CD14-positive monocyte (primary cell): ENCODE measurements at regions not wholly inside any gene's neighbourhood (a gene's known extent, or its start where the extent isn't known, plus 50 kb on each side); places are given as distances from the start of the nearest gene placed in this dataset.

ENCODE experiments used
- DNase-seq, 3 donors: peaks; one replicate each; pipeline ENCODE4 v3.0.0-alpha.2; 2011 to 2022
- H2AFZ ChIP-seq: 2 replicates; pipeline ENCODE4 v1.6.0; 2012; ENCODE audit warnings: mild to moderate bottlenecking, low read depth, low read length, inconsistent platforms; ENCODE audit not compliant: insufficient read depth, poor library complexity, severe bottlenecking
- H3K27ac ChIP-seq, 2 donors: 1 replicate in 1 of 2; 2 replicates in 1 of 2; pipeline ENCODE4 v1.5.1; 2012 to 2013; ENCODE audit warnings: low read length in 2 of 2, control low read depth in 1 of 2, inconsistent platforms in 1 of 2, low read depth in 1 of 2, mild to moderate bottlenecking in 1 of 2
- H3K27me3 ChIP-seq, 2 donors: one replicate each; pipeline versions ENCODE4 v1.6.0 to v1.6.1; 2011 to 2013; ENCODE audit warnings: low read length in 2 of 2; ENCODE audit not compliant: control insufficient read depth in 2 of 2, insufficient read depth in 2 of 2
- H3K36me3 ChIP-seq, 2 donors: replicated peaks in 1 of 2; 1 replicate in 1 of 2; 2 replicates in 1 of 2; pipeline versions ENCODE4 v1.5.1 to v1.6.1; 2012 to 2013; ENCODE audit warnings: low read length in 2 of 2, control low read depth in 1 of 2, inconsistent platforms in 1 of 2, mild to moderate bottlenecking in 1 of 2; ENCODE audit not compliant: insufficient read depth in 2 of 2, control insufficient read depth in 1 of 2
- H3K4me1 ChIP-seq, 2 donors: 1 replicate in 1 of 2; 2 replicates in 1 of 2; pipeline versions ENCODE4 v1.5.1 to v1.6.1; 2012 to 2013; ENCODE audit warnings: low read length in 2 of 2, control low read depth in 1 of 2, inconsistent platforms in 1 of 2, mild to moderate bottlenecking in 1 of 2, moderate library complexity in 1 of 2; ENCODE audit not compliant: insufficient read depth in 2 of 2, control insufficient read depth in 1 of 2
- H3K4me2 ChIP-seq: replicated peaks from 2 replicates; pipeline ENCODE3; 2012; ENCODE audit warnings: low read length, moderate library complexity, mild to moderate bottlenecking; ENCODE audit not compliant: poor library complexity, severe bottlenecking; ENCODE audit errors: extremely low read depth
- H3K4me3 ChIP-seq, 3 experiments: fragments of 200-600 bp in 1 of 3; sonication (generic) in 1 of 3; replicated peaks in 1 of 3; 1 replicate in 2 of 3; 2 replicates in 1 of 3; pipeline ENCODE4 v1.5.1; 2011 to 2013; ENCODE audit warnings: low read length in 3 of 3, mild to moderate bottlenecking in 3 of 3, control low read depth in 2 of 3, low read depth in 2 of 3, inconsistent platforms in 1 of 3, moderate library complexity in 1 of 3
- H3K79me2 ChIP-seq: 2 replicates; pipeline ENCODE4 v1.6.0; 2012; ENCODE audit warnings: mild to moderate bottlenecking, control low read depth, inconsistent platforms, low read length, moderate library complexity; ENCODE audit not compliant: insufficient read depth
- H3K9ac ChIP-seq: 2 replicates; pipeline ENCODE4 v1.6.0; 2017; ENCODE audit warnings: low read length, mild to moderate bottlenecking; ENCODE audit not compliant: insufficient read depth, poor library complexity, severe bottlenecking
- H3K9me3 ChIP-seq, 2 donors: replicated peaks in 1 of 2; 1 replicate in 1 of 2; 2 replicates in 1 of 2; pipeline versions ENCODE4 v1.5.1 to v1.6.1; 2012 to 2013; ENCODE audit warnings: low read length in 2 of 2, control low read depth in 1 of 2; ENCODE audit not compliant: control insufficient read depth in 1 of 2, insufficient read depth in 1 of 2
- H4K20me1 ChIP-seq: 2 replicates; pipeline ENCODE4 v1.6.0; 2012; ENCODE audit warnings: mild to moderate bottlenecking, low read length, control low read depth, moderate library complexity; ENCODE audit not compliant: insufficient read depth
- H3K27ac Mint-ChIP-seq, 7 donors: one replicate each; pipeline ENCODE4 v1.8.0; 2020; ENCODE audit warnings: mild to moderate bottlenecking in 7 of 7, mixed read lengths in 7 of 7, moderate library complexity in 6 of 7, inconsistent platforms in 2 of 7
- H3K27me3 Mint-ChIP-seq, 3 donors: one replicate each; pipeline ENCODE4 v1.8.0; 2021 to 2022; ENCODE audit warnings: low read depth in 3 of 3, mild to moderate bottlenecking in 3 of 3, mixed read lengths in 3 of 3, moderate library complexity in 3 of 3, inconsistent platforms in 1 of 3
- H3K36me3 Mint-ChIP-seq, 2 donors: one replicate each; pipeline ENCODE4 v1.8.0; 2020; ENCODE audit warnings: mixed read lengths in 2 of 2, inconsistent platforms in 1 of 2, mild to moderate bottlenecking in 1 of 2
- H3K4me1 Mint-ChIP-seq: one replicate; pipeline ENCODE4 v1.8.0; 2020; ENCODE audit warnings: mild to moderate bottlenecking, mixed read lengths
- H3K4me3 Mint-ChIP-seq, 2 donors: one replicate each; pipeline ENCODE4 v1.8.0; 2020; ENCODE audit warnings: mild to moderate bottlenecking in 2 of 2, mixed read lengths in 2 of 2, moderate library complexity in 1 of 2
- H3K9me3 Mint-ChIP-seq, 7 donors: one replicate each; pipeline ENCODE4 v1.8.0; 2020 to 2022; ENCODE audit warnings: mixed read lengths in 7 of 7, mild to moderate bottlenecking in 6 of 7, moderate library complexity in 6 of 7, inconsistent platforms in 2 of 7
- CTCF ChIP-seq: fragments of 200-600 bp; IDR thresholded peaks from one replicate; pipeline ENCODE4 v1.8.0; 2022; ENCODE audit warnings: antibody characterized with exemption, mild to moderate bottlenecking
- WGBS: methylation state at CpG from one replicate; pipeline ENCODE4 v1.1.5; 2013; ENCODE audit warnings: missing lambda C conversion rate; ENCODE audit not compliant: insufficient coverage; 5-methylcytosine and 5-hydroxymethylcytosine counted together
- intact Hi-C, 2 donors: fragments of 100-400 bp; cut with micrococcal nuclease; formaldehyde crosslinking; loops; one replicate each; pipeline versions ENCODE4 v1.15.0 to v1.15.1; 2023

GRCh38 chr7:93812061-93812460, 78.5 kb downstream of the TFPI2 start:
- H4K20me1 ChIP-seq, result no peaks in the 10 kb centered on the region
- no peak overlapping the region for H3K9ac ChIP-seq
- Mint-ChIP-seq H3K4me1 (no peaks in the 10 kb centered on the region), H3K27me3 (peaks cover 0 to 2% (median 2%) of the 10 kb centered on the region in 3 donors), H3K9me3 (peaks cover 0 to 2% (median 0%) of the 10 kb centered on the region in 7 donors), H3K4me3 (no peak overlapping the region), H3K36me3 (no peaks in the 10 kb centered on the region), H3K27ac (no peak overlapping the region)
- no peaks in the 10 kb centered on the region for H3K27me3 ChIP-seq
- no peak overlapping the region for H3K27ac ChIP-seq
- no peaks in the 10 kb centered on the region for H3K9me3 ChIP-seq
- 100% methylated on average over 3 of the region's 4 CpGs for WGBS
- DNase-seq, result no peak
- H3K79me2 ChIP-seq, result no peaks in the 10 kb centered on the region
- no peak overlapping the region for H2AFZ ChIP-seq
- H3K4me3 ChIP-seq, result no peak overlapping the region
- no peaks in the 10 kb centered on the region for H3K36me3 ChIP-seq
- TF ChIP-seq CTCF, result no peak
- no peaks in the 10 kb centered on the region for H3K4me1 ChIP-seq
- intact Hi-C loops, result no loop called here
- no peak overlapping the region for H3K4me2 ChIP-seq

- Mint-ChIP-seq H3K27ac (no peak overlapping the region), H3K36me3 (no peaks in the 10 kb centered on the region), H3K4me1 (no peaks in the 10 kb centered on the region), H3K4me3 (no peak overlapping the region), H3K27me3 (peaks cover 0 to 2% (median 2%) of the 10 kb centered on the region in 3 donors), H3K9me3 (peaks cover 0 to 2% (median 0%) of the 10 kb centered on the region in 7 donors)
- Histone ChIP-seq H3K79me2 (no peaks in the 10 kb centered on the region), H4K20me1 (no peaks in the 10 kb centered on the region), H3K4me1 (no peaks in the 10 kb centered on the region), H3K27me3 (no peaks in the 10 kb centered on the region), H3K9me3 (no peaks in the 10 kb centered on the region), H3K9ac (no peak overlapping the region), H3K4me2 (no peak overlapping the region), H3K27ac (no peak overlapping the region), H3K36me3 (no peaks in the 10 kb centered on the region), H3K4me3 (no peak overlapping the region), H2AFZ (no peak overlapping the region)
- TF ChIP-seq CTCF, result no peak
- DNase-seq, result no peak
- intact Hi-C loops, result no loop called here
Observed at GRCh38 chr7:93811198-93811597, 79.4 kb downstream of the TFPI2 start.
